HUES64 (cell line): ENCODE measurements at regions not wholly inside any gene's neighbourhood (a gene's known extent, or its start where the extent isn't known, plus 50 kb on each side); places are given as distances from the start of the nearest gene placed in this dataset.

ENCODE experiments used
- H3K27ac ChIP-seq: 2 replicates; pipeline ENCODE4 v1.7.0; 2013; ENCODE audit warnings: low read depth, low read length, inconsistent platforms
- H3K27me3 ChIP-seq: 2 replicates; pipeline ENCODE4 v1.6.1; 2013; ENCODE audit warnings: mild to moderate bottlenecking, low read length; ENCODE audit not compliant: insufficient read depth
- H3K36me3 ChIP-seq: 2 replicates; pipeline ENCODE4 v1.6.1; 2013; ENCODE audit warnings: mild to moderate bottlenecking, low read length; ENCODE audit not compliant: insufficient read depth
- H3K4me1 ChIP-seq: 2 replicates; pipeline ENCODE4 v1.6.1; 2013; ENCODE audit warnings: mild to moderate bottlenecking, low read length, moderate library complexity; ENCODE audit not compliant: insufficient read depth
- H3K4me3 ChIP-seq: 2 replicates; pipeline ENCODE4 v1.5.1; 2013; ENCODE audit warnings: mild to moderate bottlenecking, low read length, moderate library complexity
- H3K9ac ChIP-seq: 2 replicates; pipeline ENCODE4 v1.6.1; 2013; ENCODE audit warnings: mild to moderate bottlenecking, low read depth, low read length
- H3K9me3 ChIP-seq: 2 replicates; pipeline ENCODE4 v1.6.1; 2013; ENCODE audit warnings: low read depth, low read length; ENCODE audit not compliant: insufficient read depth
- WGBS: fragments of 150-250, 120-280 bp; methylation state at CpG from one replicate; pipeline ENCODE4 v1.1.7; 2013; ENCODE audit warnings: missing lambda C conversion rate; 5-methylcytosine and 5-hydroxymethylcytosine counted together

GRCh38 chr19:30146346-30146745 is 204.3 kb downstream of the URI1 start:
- no peaks in the 10 kb centered on the region for H3K27me3 ChIP-seq
- H3K36me3 ChIP-seq: no peaks in the 10 kb centered on the region
- H3K9ac ChIP-seq: no peak overlapping the region
- no peak overlapping the region for H3K27ac ChIP-seq
- no peaks in the 10 kb centered on the region for H3K4me1 ChIP-seq
- 93% methylated on average over 14 of the region's 14 CpGs for WGBS
- H3K9me3 ChIP-seq: no peaks in the 10 kb centered on the region
- no peak overlapping the region for H3K4me3 ChIP-seq

- 91% methylated on average over 13 of the region's 13 CpGs for WGBS
- Histone ChIP-seq H3K27me3 (no peaks in the 10 kb centered on the region), H3K9me3 (no peaks in the 10 kb centered on the region), H3K4me1 (no peaks in the 10 kb centered on the region), H3K36me3 (no peaks in the 10 kb centered on the region), H3K4me3 (no peak overlapping the region), H3K27ac (no peak overlapping the region), H3K9ac (no peak overlapping the region)
Observed at GRCh38 chr19:30148039-30148790, 206.2 kb downstream of the URI1 start.

- Histone ChIP-seq H3K36me3 (no peaks in the 10 kb centered on the region), H3K9ac (no peak overlapping the region), H3K4me3 (no peak overlapping the region), H3K4me1 (no peaks in the 10 kb centered on the region), H3K9me3 (no peaks in the 10 kb centered on the region), H3K27ac (no peak overlapping the region), H3K27me3 (no peaks in the 10 kb centered on the region)
- 83% methylated on average over 8 of the region's 8 CpGs for WGBS
Observed at GRCh38 chr19:30148803-30149202, 206.8 kb downstream of the URI1 start.

GRCh38 chr19:30149300-30149699 is 207.3 kb downstream of the URI1 start:
- 70% methylated on average over 6 of the region's 6 CpGs for WGBS
- no peaks in the 10 kb centered on the region for H3K27me3 ChIP-seq
- H3K4me3 ChIP-seq: no peak overlapping the region
- no peak overlapping the region for H3K9ac ChIP-seq
- no peaks in the 10 kb centered on the region for H3K9me3 ChIP-seq
- no peaks in the 10 kb centered on the region for H3K4me1 ChIP-seq
- H3K36me3 ChIP-seq: no peaks in the 10 kb centered on the region
- no peak overlapping the region for H3K27ac ChIP-seq

GRCh38 chr19:30150626-30151025 is 208.6 kb downstream of the URI1 start:
- no peaks in the 10 kb centered on the region for H3K4me1 ChIP-seq
- H3K9me3 ChIP-seq: no peaks in the 10 kb centered on the region
- H3K27ac ChIP-seq: no peak overlapping the region
- H3K36me3 ChIP-seq: no peaks in the 10 kb centered on the region
- H3K9ac ChIP-seq: no peak overlapping the region
- H3K27me3 ChIP-seq: no peaks in the 10 kb centered on the region
- no peak overlapping the region for H3K4me3 ChIP-seq
- 82% methylated on average over 7 of the region's 8 CpGs for WGBS

GRCh38 chr19:30151081-30151480 is 209.0 kb downstream of the URI1 start:
- WGBS: 84% methylated on average over 6 of the region's 6 CpGs
- Histone ChIP-seq H3K27ac (no peak overlapping the region), H3K9me3 (no peaks in the 10 kb centered on the region), H3K27me3 (no peaks in the 10 kb centered on the region), H3K4me3 (no peak overlapping the region), H3K9ac (no peak overlapping the region), H3K4me1 (no peaks in the 10 kb centered on the region), H3K36me3 (no peaks in the 10 kb centered on the region)

GRCh38 chr19:30152510-30153291 is 210.7 kb downstream of the URI1 start:
- H3K9ac ChIP-seq: no peak overlapping the region
- no peaks in the 10 kb centered on the region for H3K27me3 ChIP-seq
- WGBS: 92% methylated on average over 10 of the region's 10 CpGs
- no peaks in the 10 kb centered on the region for H3K36me3 ChIP-seq
- no peaks in the 10 kb centered on the region for H3K9me3 ChIP-seq
- H3K4me1 ChIP-seq: no peaks in the 10 kb centered on the region
- H3K27ac ChIP-seq: no peak overlapping the region
- H3K4me3 ChIP-seq: no peak overlapping the region

- H3K9ac ChIP-seq: no peak overlapping the region
- no peaks in the 10 kb centered on the region for H3K27me3 ChIP-seq
- no peak overlapping the region for H3K27ac ChIP-seq
- H3K4me3 ChIP-seq: no peak overlapping the region
- 84% methylated on average over 12 of the region's 18 CpGs for WGBS
- H3K36me3 ChIP-seq: no peaks in the 10 kb centered on the region
- H3K9me3 ChIP-seq: no peaks in the 10 kb centered on the region
- H3K4me1 ChIP-seq: no peaks in the 10 kb centered on the region
Observed at GRCh38 chr19:30153326-30154210, 211.5 kb downstream of the URI1 start.

- Histone ChIP-seq H3K27me3 (no peaks in the 10 kb centered on the region), H3K27ac (no peak overlapping the region), H3K4me3 (no peak overlapping the region), H3K9me3 (no peaks in the 10 kb centered on the region), H3K36me3 (no peaks in the 10 kb centered on the region), H3K9ac (no peak overlapping the region), H3K4me1 (no peaks in the 10 kb centered on the region)
- WGBS: 97% methylated on average over 7 of the region's 8 CpGs
Observed at GRCh38 chr19:30154410-30154809, 212.4 kb downstream of the URI1 start.

GRCh38 chr19:30155381-30156200 is 213.6 kb downstream of the URI1 start:
- Histone ChIP-seq H3K4me3 (no peak overlapping the region), H3K4me1 (no peaks in the 10 kb centered on the region), H3K27me3 (no peaks in the 10 kb centered on the region), H3K27ac (no peak overlapping the region), H3K36me3 (no peaks in the 10 kb centered on the region), H3K9ac (no peak overlapping the region), H3K9me3 (no peaks in the 10 kb centered on the region)
- WGBS: 95% methylated on average over 21 of the region's 21 CpGs
